22Rv1 (cell line): ENCODE measurements at regions not wholly inside any gene's neighbourhood (a gene's known extent, or its start where the extent isn't known, plus 50 kb on each side); places are given as distances from the start of the nearest gene placed in this dataset.

Experiments used
- ZFX ChIP-seq: fragments of 450-650 bp; IDR thresholded peaks from 2 replicates; pipeline ENCODE4 v1.6.1; 2017; ENCODE audit warnings: antibody characterized with exemption, borderline replicate concordance
- TF ChIP-seq, protein P1 (sequence below): fragments of 450-650 bp; IDR thresholded peaks from 2 replicates; pipeline ENCODE4 v1.5.1; 2017; ENCODE audit warnings: mild to moderate bottlenecking

DNA sequence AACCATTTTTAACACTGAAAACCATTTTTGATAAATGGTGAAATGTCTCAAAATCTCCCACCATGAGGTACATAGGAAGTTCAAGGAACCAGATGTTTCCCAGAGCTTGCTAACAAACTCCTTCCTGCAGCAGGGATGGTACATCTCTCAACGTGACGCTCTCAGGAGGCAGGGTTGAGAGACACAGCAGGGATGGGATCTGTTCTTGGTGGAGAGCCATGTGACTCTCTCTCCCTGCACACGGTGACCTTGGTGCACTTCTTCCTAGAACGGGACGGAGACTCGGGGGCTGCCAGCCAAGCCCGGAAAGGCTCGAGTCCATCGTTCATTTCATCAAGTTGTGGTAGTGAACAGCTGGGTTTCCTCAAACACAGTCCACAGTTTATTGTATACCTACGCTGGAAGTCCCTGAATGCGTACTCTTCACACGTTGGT is 94.2 kb downstream of the FAM50B start:
- TF ChIP-seq, protein P1, sequence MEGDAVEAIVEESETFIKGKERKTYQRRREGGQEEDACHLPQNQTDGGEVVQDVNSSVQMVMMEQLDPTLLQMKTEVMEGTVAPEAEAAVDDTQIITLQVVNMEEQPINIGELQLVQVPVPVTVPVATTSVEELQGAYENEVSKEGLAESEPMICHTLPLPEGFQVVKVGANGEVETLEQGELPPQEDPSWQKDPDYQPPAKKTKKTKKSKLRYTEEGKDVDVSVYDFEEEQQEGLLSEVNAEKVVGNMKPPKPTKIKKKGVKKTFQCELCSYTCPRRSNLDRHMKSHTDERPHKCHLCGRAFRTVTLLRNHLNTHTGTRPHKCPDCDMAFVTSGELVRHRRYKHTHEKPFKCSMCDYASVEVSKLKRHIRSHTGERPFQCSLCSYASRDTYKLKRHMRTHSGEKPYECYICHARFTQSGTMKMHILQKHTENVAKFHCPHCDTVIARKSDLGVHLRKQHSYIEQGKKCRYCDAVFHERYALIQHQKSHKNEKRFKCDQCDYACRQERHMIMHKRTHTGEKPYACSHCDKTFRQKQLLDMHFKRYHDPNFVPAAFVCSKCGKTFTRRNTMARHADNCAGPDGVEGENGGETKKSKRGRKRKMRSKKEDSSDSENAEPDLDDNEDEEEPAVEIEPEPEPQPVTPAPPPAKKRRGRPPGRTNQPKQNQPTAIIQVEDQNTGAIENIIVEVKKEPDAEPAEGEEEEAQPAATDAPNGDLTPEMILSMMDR = no peak
- TF ChIP-seq ZFX = no peak
